Keratinocyte (primary cell): ENCODE measurements at regions not wholly inside any gene's neighbourhood (a gene's known extent, or its start where the extent isn't known, plus 50 kb on each side); places are given as distances from the start of the nearest gene placed in this dataset.

Source experiments
- DNase-seq: peaks from one replicate; pipeline ENCODE4 v3.0.0-alpha.2; 2011; ENCODE audit warnings: low read depth, missing footprints, low spot score
- FAIRE-seq: peaks from 2 replicates; lab custom pipeline; 2011; peaks lifted over from hg19 to GRCh38; lab: Jason Lieb, UNC
- H2AFZ ChIP-seq: 2 replicates; pipeline ENCODE4 v1.6.0; 2012; ENCODE audit warnings: low read length, control low read depth, inconsistent platforms; ENCODE audit not compliant: control insufficient read depth
- H3K27ac ChIP-seq: 2 replicates; pipeline ENCODE4 v1.5.1; 2011; ENCODE audit warnings: low read length; ENCODE audit not compliant: control insufficient read depth, insufficient read depth
- H3K27me3 ChIP-seq: 3 replicates; pipeline ENCODE4 v1.6.0; 2011; ENCODE audit warnings: low read length; ENCODE audit not compliant: control insufficient read depth, insufficient read depth; ENCODE audit errors: extremely low read depth
- H3K36me3 ChIP-seq, 2 experiments: 2 replicates in 1 of 2; 3 replicates in 1 of 2; pipeline ENCODE4 v1.5.1; 2011; ENCODE audit warnings: low read length in 2 of 2, mild to moderate bottlenecking in 1 of 2; ENCODE audit not compliant: control insufficient read depth in 2 of 2, insufficient read depth in 2 of 2; ENCODE audit errors: extremely low read depth in 1 of 2
- H3K4me1 ChIP-seq: 3 replicates; pipeline ENCODE4 v1.5.1; 2011; ENCODE audit warnings: low read length; ENCODE audit not compliant: control insufficient read depth, insufficient read depth; ENCODE audit errors: extremely low read depth
- H3K4me2 ChIP-seq: 3 replicates; pipeline ENCODE4 v1.6.0; 2011; ENCODE audit warnings: low read depth, low read length; ENCODE audit not compliant: control insufficient read depth, insufficient read depth; ENCODE audit errors: extremely low read depth
- H3K4me3 ChIP-seq, 3 experiments: fragments of 200-600 bp in 1 of 3; sonication (generic) in 1 of 3; 2 replicates in 2 of 3; 3 replicates in 1 of 3; pipeline ENCODE4 v1.5.1; 2011 to 2016; ENCODE audit warnings: low read length in 3 of 3, mild to moderate bottlenecking in 3 of 3, control low read depth in 2 of 3, inconsistent platforms in 1 of 3, low read depth in 1 of 3, mixed read lengths in 1 of 3, mixed run types in 1 of 3, moderate library complexity in 1 of 3; ENCODE audit not compliant: control insufficient read depth in 2 of 3, insufficient read depth in 2 of 3; ENCODE audit errors: extremely low read depth in 1 of 3
- H3K79me2 ChIP-seq: 2 replicates; pipeline ENCODE4 v1.6.0; 2012; ENCODE audit warnings: low read length; ENCODE audit not compliant: control insufficient read depth, insufficient read depth
- H3K9ac ChIP-seq: 3 replicates; pipeline ENCODE4 v1.6.0; 2011; ENCODE audit warnings: low read length; ENCODE audit not compliant: control insufficient read depth, insufficient read depth; ENCODE audit errors: extremely low read depth
- H3K9me1 ChIP-seq: 3 replicates; pipeline ENCODE4 v1.6.0; 2011; ENCODE audit warnings: low read length; ENCODE audit not compliant: control insufficient read depth, insufficient read depth; ENCODE audit errors: extremely low read depth
- H3K9me3 ChIP-seq: 2 replicates; pipeline ENCODE4 v1.5.1; 2012; ENCODE audit warnings: low read depth, low read length; ENCODE audit not compliant: control insufficient read depth
- H4K20me1 ChIP-seq: 3 replicates; pipeline ENCODE4 v1.6.0; 2011; ENCODE audit warnings: low read length; ENCODE audit not compliant: control insufficient read depth, insufficient read depth; ENCODE audit errors: extremely low read depth
- CTCF ChIP-seq, 3 experiments: IDR thresholded peaks in 1 of 3; conservative IDR thresholded peaks in 1 of 3; optimal IDR thresholded peaks in 1 of 3; 2 replicates in 2 of 3; 3 replicates in 1 of 3; pipeline versions ENCODE3 to v1.5.1; 2011; ENCODE audit warnings: low read length in 3 of 3, mild to moderate bottlenecking in 3 of 3, moderate library complexity in 2 of 3, control low read depth in 1 of 3, inconsistent platforms in 1 of 3; ENCODE audit not compliant: insufficient read depth in 2 of 3; ENCODE audit errors: extremely low read depth in 1 of 3
- EZH2 ChIP-seq: IDR thresholded peaks from one replicate; pipeline ENCODE4 v1.6.1; 2012; ENCODE audit warnings: inconsistent platforms, mild to moderate bottlenecking, low read length, moderate library complexity
- dilution Hi-C: fragments of 300-500 bp; cut with MboI; formaldehyde crosslinking; loops from one replicate; pipeline ENCODE4 v1.7.0; 2020; ENCODE audit warnings: low sequenced_read_pairs; ENCODE audit not compliant: extremely low pct_ligation_motif_present

DNA sequence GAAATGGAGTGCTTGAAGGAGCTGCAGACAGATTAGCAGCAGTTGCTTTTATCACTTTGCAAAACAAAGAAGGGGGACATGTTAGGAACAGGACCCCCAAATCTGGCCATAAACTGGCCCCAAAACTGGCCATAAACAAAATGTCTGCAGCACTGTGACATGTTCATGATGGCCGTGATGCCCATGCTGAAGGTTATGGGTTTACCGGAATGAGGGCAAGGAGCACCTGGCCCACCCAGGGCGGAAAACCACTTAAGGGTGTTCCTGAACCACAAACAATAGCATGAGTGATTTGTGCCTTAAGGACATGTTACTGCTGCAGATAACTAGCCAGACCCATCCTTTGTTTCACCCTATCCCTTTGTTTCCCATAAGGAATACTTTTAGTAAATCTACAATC lies 79.6 kb upstream of the GC start:
- Histone ChIP-seq H3K9me1 (no peaks in the 10 kb centered on the region), H3K4me3 (no peak overlapping the region), H3K27ac (no peak overlapping the region), H4K20me1 (no peaks in the 10 kb centered on the region), H3K4me2 (no peak overlapping the region), H2AFZ (no peak overlapping the region), H3K9me3 (no peaks in the 10 kb centered on the region), H3K27me3 (no peaks in the 10 kb centered on the region), H3K4me1 (no peaks in the 10 kb centered on the region), H3K79me2 (no peaks in the 10 kb centered on the region), H3K36me3 (no peaks in the 10 kb centered on the region), H3K9ac (no peak overlapping the region)
- dilution Hi-C loops, result no loop called here
- FAIRE-seq (no peak), DNase-seq (no peak)
- TF ChIP-seq CTCF (optimal IDR thresholded peaks at IDR 0.05 in 1 of 3, IDR thresholded peaks at IDR 0.05 in 1 of 3, conservative IDR thresholded peaks at IDR 0.05 in 1 of 3; ENCODE audit: extremely low read depth in 1 of 3, insufficient read depth in 2 of 3, low read length in 3 of 3) (no peak), EZH2 (no peak)

DNA sequence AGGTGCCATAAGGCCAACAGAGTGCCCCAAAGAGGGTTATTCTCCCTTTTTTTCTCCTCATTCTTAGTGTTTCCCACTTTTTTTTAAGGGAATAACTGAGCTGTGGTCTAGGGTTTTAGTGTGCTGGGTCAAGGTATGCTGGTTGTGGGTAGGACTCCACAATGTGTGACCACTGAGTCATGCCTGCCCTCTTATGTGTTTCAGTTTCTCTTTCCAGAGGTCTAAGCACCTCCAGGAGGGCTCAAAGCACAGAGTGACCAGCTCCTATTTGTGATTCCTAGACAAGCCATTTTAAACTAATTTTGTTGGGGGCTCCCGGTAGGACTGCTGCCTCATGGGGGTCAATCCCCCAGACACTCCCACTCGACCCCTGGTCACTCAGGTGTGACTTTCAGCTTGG lies 80.5 kb upstream of the GC start:
- H3K27ac ChIP-seq, result no peak overlapping the region
- no peaks in the 10 kb centered on the region for H3K4me1 ChIP-seq
- H3K9ac ChIP-seq, result no peak overlapping the region
- H3K36me3 ChIP-seq, result no peaks in the 10 kb centered on the region
- FAIRE-seq (no peak), DNase-seq (no peak)
- no peaks in the 10 kb centered on the region for H3K79me2 ChIP-seq
- H4K20me1 ChIP-seq, result no peaks in the 10 kb centered on the region
- no peak overlapping the region for H3K4me3 ChIP-seq
- no peak overlapping the region for H3K4me2 ChIP-seq
- H3K27me3 ChIP-seq, result no peaks in the 10 kb centered on the region
- H2AFZ ChIP-seq, result no peak overlapping the region
- TF ChIP-seq EZH2, result no peak
- TF ChIP-seq CTCF (optimal IDR thresholded peaks at IDR 0.05 in 1 of 3, IDR thresholded peaks at IDR 0.05 in 1 of 3, conservative IDR thresholded peaks at IDR 0.05 in 1 of 3; ENCODE audit: extremely low read depth in 1 of 3, insufficient read depth in 2 of 3, low read length in 3 of 3), result no peak
- no peaks in the 10 kb centered on the region for H3K9me1 ChIP-seq
- dilution Hi-C loops, result no loop called here
- no peaks in the 10 kb centered on the region for H3K9me3 ChIP-seq
